ENCODE measurements at regions not wholly inside any gene's neighbourhood (a gene's known extent, or its start where the extent isn't known, plus 50 kb on each side); places are given as distances from the start of the nearest gene placed in this dataset.

- H3K27ac ChIP-seq (ENCODE audit: low read depth, low read length) = no peak overlapping the region
- H3K4me2 ChIP-seq (ENCODE audit: low read depth, low read length, poor library complexity, severe bottlenecking) = no peak overlapping the region
- no peaks in the 10 kb centered on the region for H4K20me1 ChIP-seq (ENCODE audit: low read depth, low read length)
- no peak overlapping the region for H2AFZ ChIP-seq (ENCODE audit: low read depth, low read length, severe bottlenecking)
- peaks cover 9% of the 10 kb centered on the region; the same call in 1 of the 2 replicates for H3K9me3 ChIP-seq (ENCODE audit: insufficient read depth, low read length)
- H3K4me3 ChIP-seq (ENCODE audit: insufficient read depth, low read length, poor library complexity, severe bottlenecking) = no peak overlapping the region
- no peaks in the 10 kb centered on the region for H3K9me2 ChIP-seq (replicated peaks; ENCODE audit: insufficient read depth, low read length)
- TF ChIP-seq EZH2phosphoT487 (conservative IDR thresholded peaks at IDR 0.05; ENCODE audit: low read length) (no peak), CTCF (IDR thresholded peaks at IDR 0.05; ENCODE audit: insufficient read depth, low read length, poor library complexity, severe bottlenecking) (no peak)
- H3K27me3 ChIP-seq (ENCODE audit: low read length) = no peaks in the 10 kb centered on the region
- no peak overlapping the region for H3K9ac ChIP-seq (ENCODE audit: low read length)
- H3K79me2 ChIP-seq (ENCODE audit: insufficient read depth, low read length) = no peaks in the 10 kb centered on the region
- H3K36me3 ChIP-seq (ENCODE audit: low read length) = no peaks in the 10 kb centered on the region
- H3F3A ChIP-seq (ENCODE audit: insufficient read depth) = no peaks in the 10 kb centered on the region
These were observed 256.9 kb downstream of the ERMARD start for GRCh38 chr6:170008294-170008785.

GRCh38 chr6:170007468-170008293 lies 256.3 kb downstream of the ERMARD start:
- Histone ChIP-seq H3K4me3 (ENCODE audit: insufficient read depth, low read length, poor library complexity, severe bottlenecking) (no peak overlapping the region), H3K27ac (ENCODE audit: low read depth, low read length) (no peak overlapping the region), H3K9ac (ENCODE audit: low read length) (no peak overlapping the region), H3K9me2 (replicated peaks; ENCODE audit: insufficient read depth, low read length) (no peaks in the 10 kb centered on the region), H2AFZ (ENCODE audit: low read depth, low read length, severe bottlenecking) (no peak overlapping the region), H3F3A (ENCODE audit: insufficient read depth) (no peaks in the 10 kb centered on the region), H3K79me2 (ENCODE audit: insufficient read depth, low read length) (no peaks in the 10 kb centered on the region), H4K20me1 (ENCODE audit: low read depth, low read length) (no peaks in the 10 kb centered on the region), H3K36me3 (ENCODE audit: low read length) (no peaks in the 10 kb centered on the region), H3K27me3 (ENCODE audit: low read length) (no peaks in the 10 kb centered on the region), H3K4me2 (ENCODE audit: low read depth, low read length, poor library complexity, severe bottlenecking) (no peak overlapping the region), H3K9me3 (ENCODE audit: insufficient read depth, low read length) (peaks cover 9% of the 10 kb centered on the region; the same call in 1 of the 2 replicates)
- TF ChIP-seq CTCF (IDR thresholded peaks at IDR 0.05; ENCODE audit: insufficient read depth, low read length, poor library complexity, severe bottlenecking) (no peak), EZH2phosphoT487 (conservative IDR thresholded peaks at IDR 0.05; ENCODE audit: low read length) (no peak)

- H3K4me3 ChIP-seq (ENCODE audit: insufficient read depth, low read length, poor library complexity, severe bottlenecking) = no peak overlapping the region
- no peaks in the 10 kb centered on the region for H3K27me3 ChIP-seq (ENCODE audit: low read length)
- H3K9me3 ChIP-seq (ENCODE audit: insufficient read depth, low read length) = peaks cover 9% of the 10 kb centered on the region; the same call in 1 of the 2 replicates
- H3K9me2 ChIP-seq (replicated peaks; ENCODE audit: insufficient read depth, low read length) = no peaks in the 10 kb centered on the region
- H3K79me2 ChIP-seq (ENCODE audit: insufficient read depth, low read length) = no peaks in the 10 kb centered on the region
- H2AFZ ChIP-seq (ENCODE audit: low read depth, low read length, severe bottlenecking) = no peak overlapping the region
- no peaks in the 10 kb centered on the region for H3F3A ChIP-seq (ENCODE audit: insufficient read depth)
- TF ChIP-seq CTCF (IDR thresholded peaks at IDR 0.05; ENCODE audit: insufficient read depth, low read length, poor library complexity, severe bottlenecking) (no peak), EZH2phosphoT487 (conservative IDR thresholded peaks at IDR 0.05; ENCODE audit: low read length) (no peak)
- no peak overlapping the region for H3K4me2 ChIP-seq (ENCODE audit: low read depth, low read length, poor library complexity, severe bottlenecking)
- no peak overlapping the region for H3K9ac ChIP-seq (ENCODE audit: low read length)
- no peaks in the 10 kb centered on the region for H4K20me1 ChIP-seq (ENCODE audit: low read depth, low read length)
- no peak overlapping the region for H3K27ac ChIP-seq (ENCODE audit: low read depth, low read length)
- no peaks in the 10 kb centered on the region for H3K36me3 ChIP-seq (ENCODE audit: low read length)
These were observed 255.6 kb downstream of the ERMARD start for GRCh38 chr6:170006900-170007467.

Measured in SU-DHL-6 (cell line).